KBM-7 (cell line): ENCODE measurements at regions not wholly inside any gene's neighbourhood (a gene's known extent, or its start where the extent isn't known, plus 50 kb on each side); places are given as distances from the start of the nearest gene placed in this dataset.
"Not testable (repeated sequence)": the region's sequence is repeated elsewhere in the genome, so short reads cannot be mapped to it uniquely, and the experiment has no call there.

ENCODE experiments used
- DNase-seq: peaks from one replicate; pipeline ENCODE4 v3.0.0-alpha.2; 2015
- in situ Hi-C: fragments of 300-500 bp; cut with MboI; formaldehyde crosslinking; loops from 2 replicates; pipeline ENCODE4 v1.14.3; 2020; ENCODE audit warnings: low sequenced_read_pairs, low pct_unique_long_range_greater_than_20kb, mixed read lengths

GRCh38 chr18:26631135-26631534 lies 82.8 kb upstream of the KCTD1 start:
- no peak for DNase-seq
- in situ Hi-C loops = no loop called here

- in situ Hi-C loops = no loop called here
- no peak for DNase-seq
Observed at GRCh38 chr18:26630596-26630995, 82.2 kb upstream of the KCTD1 start.

GRCh38 chr18:26628017-26628416 lies 79.7 kb upstream of the KCTD1 start:
- DNase-seq = no peak
- in situ Hi-C loops = no loop called here

GRCh38 chr18:26624443-26624842 lies 76.1 kb upstream of the KCTD1 start:
- in situ Hi-C loops = no loop called here
- no peak for DNase-seq

- DNase-seq, in situ Hi-C loops: not testable (repeated sequence)
Observed at GRCh38 chr18:26623314-26623713, 75.0 kb upstream of the KCTD1 start.

- in situ Hi-C loops = no loop called here
- peak; percentile 61 for DNase-seq
Observed at GRCh38 chr18:26621161-26622026, 73.0 kb upstream of the KCTD1 start.

GRCh38 chr18:26619350-26619749 lies 71.0 kb upstream of the KCTD1 start:
- no peak for DNase-seq
- in situ Hi-C loops = no loop called here

GRCh38 chr18:26618135-26618534 lies 69.8 kb upstream of the KCTD1 start:
- in situ Hi-C loops = no loop called here
- no peak for DNase-seq

- in situ Hi-C loops = no loop called here
- no peak for DNase-seq
Observed at GRCh38 chr18:26617151-26617554, 68.8 kb upstream of the KCTD1 start.

GRCh38 chr18:26614374-26614773 lies 66.0 kb upstream of the KCTD1 start:
- DNase-seq = no peak
- in situ Hi-C loops = no loop called here
